OCI-LY7 (cell line): ENCODE measurements at regions not wholly inside any gene's neighbourhood (a gene's known extent, or its start where the extent isn't known, plus 50 kb on each side); places are given as distances from the start of the nearest gene placed in this dataset.

Source experiments
- EZH2phosphoT487 ChIP-seq: fragments of 200-600 bp; sonication (generic); IDR thresholded peaks from 2 replicates; pipeline ENCODE4 v1.6.1; 2018; ENCODE audit warnings: low read depth, borderline replicate concordance, mild to moderate bottlenecking, mixed run types, antibody characterized with exemption, low read length, moderate library complexity, mixed read lengths
- TF ChIP-seq, protein P1 (sequence below): fragments of 200-600 bp; sonication (generic); conservative IDR thresholded peaks from 2 replicates; pipeline ENCODE4 v1.5.1; 2014; ENCODE audit warnings: mild to moderate bottlenecking, antibody characterized with exemption, low read length, moderate library complexity, mixed read lengths

DNA sequence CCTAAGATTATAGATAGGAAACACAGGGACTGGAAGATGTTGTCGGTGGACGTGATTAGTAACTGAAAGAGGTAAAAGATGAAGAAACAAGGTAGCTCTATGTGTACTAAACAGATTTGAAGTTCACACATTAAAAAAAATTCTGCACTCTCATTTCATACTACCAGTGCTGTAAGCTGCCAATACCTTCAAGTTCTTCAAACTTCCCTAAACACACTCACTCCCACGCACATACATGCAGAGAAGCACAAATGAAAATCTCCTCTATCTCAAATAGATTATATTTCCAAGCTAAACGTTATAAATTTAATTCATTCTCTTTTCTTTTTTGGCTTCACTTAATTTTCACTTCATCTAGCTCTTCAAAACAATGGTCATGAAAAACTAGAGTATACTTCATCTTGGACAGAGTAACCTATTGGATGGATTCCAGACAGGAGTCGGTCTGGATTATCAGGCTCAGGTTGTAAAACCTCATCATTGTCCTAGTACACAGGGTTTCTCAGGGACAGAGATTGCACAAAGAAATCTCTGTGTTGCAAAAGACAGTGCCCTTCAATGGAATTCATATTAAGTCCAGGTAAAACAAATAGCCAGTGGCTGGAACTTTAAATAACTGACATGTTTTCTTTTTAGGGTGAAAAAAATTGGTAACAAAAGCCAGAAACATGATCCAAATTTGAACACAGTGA lies 408.1 kb upstream of the ZNF385D start:
- TF ChIP-seq, protein P1, sequence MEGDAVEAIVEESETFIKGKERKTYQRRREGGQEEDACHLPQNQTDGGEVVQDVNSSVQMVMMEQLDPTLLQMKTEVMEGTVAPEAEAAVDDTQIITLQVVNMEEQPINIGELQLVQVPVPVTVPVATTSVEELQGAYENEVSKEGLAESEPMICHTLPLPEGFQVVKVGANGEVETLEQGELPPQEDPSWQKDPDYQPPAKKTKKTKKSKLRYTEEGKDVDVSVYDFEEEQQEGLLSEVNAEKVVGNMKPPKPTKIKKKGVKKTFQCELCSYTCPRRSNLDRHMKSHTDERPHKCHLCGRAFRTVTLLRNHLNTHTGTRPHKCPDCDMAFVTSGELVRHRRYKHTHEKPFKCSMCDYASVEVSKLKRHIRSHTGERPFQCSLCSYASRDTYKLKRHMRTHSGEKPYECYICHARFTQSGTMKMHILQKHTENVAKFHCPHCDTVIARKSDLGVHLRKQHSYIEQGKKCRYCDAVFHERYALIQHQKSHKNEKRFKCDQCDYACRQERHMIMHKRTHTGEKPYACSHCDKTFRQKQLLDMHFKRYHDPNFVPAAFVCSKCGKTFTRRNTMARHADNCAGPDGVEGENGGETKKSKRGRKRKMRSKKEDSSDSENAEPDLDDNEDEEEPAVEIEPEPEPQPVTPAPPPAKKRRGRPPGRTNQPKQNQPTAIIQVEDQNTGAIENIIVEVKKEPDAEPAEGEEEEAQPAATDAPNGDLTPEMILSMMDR, result no peak
- no peak for TF ChIP-seq EZH2phosphoT487
